ENCODE measurements at regions not wholly inside any gene's neighbourhood (a gene's known extent, or its start where the extent isn't known, plus 50 kb on each side); places are given as distances from the start of the nearest gene placed in this dataset.

- no peak for DNase-seq
Measured at GRCh38 chr7:34277016-34277802, 371.9 kb downstream of the BMPER start.

- DNase-seq, result no peak
Measured at GRCh38 chr7:34277803-34278199, 372.5 kb downstream of the BMPER start.

- no peak for DNase-seq
Measured at GRCh38 chr7:34281260-34281659, 375.9 kb downstream of the BMPER start.

GRCh38 chr7:34282271-34282670 is 375.7 kb upstream of the NPSR1 start:
- DNase-seq, result no peak

GRCh38 chr7:34296663-34297062 is 361.4 kb upstream of the NPSR1 start:
- DNase-seq, result no peak

DNA sequence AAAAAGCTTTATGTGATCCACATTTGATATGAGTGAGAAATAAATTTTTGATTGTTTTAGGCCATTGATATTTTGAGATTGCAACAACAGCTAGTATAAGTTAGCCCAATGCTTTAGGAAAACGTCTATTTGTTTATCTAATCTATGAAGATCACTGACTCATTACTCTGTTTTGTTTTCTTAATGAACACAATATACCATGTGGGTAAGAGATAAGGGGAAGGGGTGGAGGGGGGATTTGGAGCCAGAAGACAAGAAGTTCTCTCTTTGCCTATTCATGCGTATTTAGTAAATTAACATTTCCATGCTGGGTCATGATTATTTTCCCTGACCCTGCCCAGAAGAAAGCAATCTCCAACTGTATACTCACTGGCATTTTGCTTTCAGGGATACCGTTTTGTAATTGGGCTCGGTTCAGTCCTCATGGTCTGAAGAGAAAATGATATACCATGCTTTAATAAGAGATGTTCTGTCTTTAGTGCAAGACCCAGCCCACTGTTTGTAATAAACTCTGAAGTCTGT is 359.5 kb upstream of the NPSR1 start:
- DNase-seq, result no peak

GRCh38 chr7:34299066-34299465 is 359.0 kb upstream of the NPSR1 start:
- DNase-seq, result no peak

- no peak for DNase-seq
Measured at GRCh38 chr7:34307540-34307939, 350.5 kb upstream of the NPSR1 start.

DNA sequence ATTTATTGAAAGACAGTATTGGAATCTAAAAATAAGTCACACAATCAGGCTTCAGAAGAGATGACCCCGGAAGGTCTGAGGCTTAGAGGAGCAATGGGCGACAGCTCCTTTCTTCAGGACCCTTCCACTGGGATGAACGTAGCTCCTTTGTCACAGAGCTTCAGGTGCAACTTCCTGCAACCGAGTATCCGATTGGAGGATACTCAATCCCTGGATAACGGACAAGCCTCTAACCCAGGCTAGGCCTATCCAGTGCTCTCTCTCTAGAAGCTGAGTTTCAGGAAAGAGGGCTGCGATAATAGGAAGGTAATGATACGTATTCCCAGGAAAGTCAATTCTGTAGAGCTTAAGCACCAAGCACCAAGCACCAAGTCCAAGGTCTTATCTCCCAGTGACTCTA is 349.4 kb upstream of the NPSR1 start:
- DNase-seq, result no peak

DNA sequence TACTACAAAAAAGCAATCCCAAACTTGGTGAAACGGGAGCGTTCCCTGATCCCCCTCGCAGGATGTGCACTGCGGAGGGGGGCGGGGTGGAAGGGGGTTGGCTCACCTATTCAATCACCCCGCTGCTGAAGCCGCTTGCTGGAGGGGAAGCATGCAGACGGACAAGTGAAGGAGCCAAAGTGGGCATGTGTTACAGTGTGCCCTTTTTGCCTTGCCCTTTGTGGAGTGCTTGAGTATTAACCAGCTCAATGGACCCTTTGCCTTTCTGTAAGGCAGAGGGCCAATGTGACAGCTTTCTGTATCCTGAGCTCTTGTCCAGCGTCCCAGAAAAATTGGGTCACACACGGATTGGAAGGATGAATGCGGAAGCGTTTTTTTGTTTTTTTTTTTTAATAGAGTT is 348.9 kb upstream of the NPSR1 start:
- no peak for DNase-seq

DNA sequence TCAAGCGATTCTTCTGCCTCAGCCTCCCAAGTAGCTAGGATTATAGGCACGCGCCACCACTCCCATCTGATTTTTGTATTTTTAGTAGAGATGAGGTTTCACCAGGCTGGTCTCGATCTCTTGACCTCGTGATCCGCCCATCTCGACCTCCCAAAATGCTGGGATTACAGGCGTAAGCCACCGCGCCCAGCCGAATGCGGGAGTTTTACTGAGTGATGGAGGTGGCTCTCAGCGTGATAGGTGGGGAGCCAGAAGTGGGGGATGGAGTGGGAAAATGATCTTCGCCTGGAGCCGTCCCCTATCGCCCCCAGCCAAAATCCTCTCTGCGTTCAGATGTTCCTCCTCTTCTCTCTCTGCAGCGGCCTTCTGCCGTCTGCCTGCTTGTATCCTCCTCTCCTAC is 348.4 kb upstream of the NPSR1 start:
- no peak for DNase-seq

- no peak for DNase-seq
Measured at GRCh38 chr7:34311591-34311990, 346.4 kb upstream of the NPSR1 start.

DNA sequence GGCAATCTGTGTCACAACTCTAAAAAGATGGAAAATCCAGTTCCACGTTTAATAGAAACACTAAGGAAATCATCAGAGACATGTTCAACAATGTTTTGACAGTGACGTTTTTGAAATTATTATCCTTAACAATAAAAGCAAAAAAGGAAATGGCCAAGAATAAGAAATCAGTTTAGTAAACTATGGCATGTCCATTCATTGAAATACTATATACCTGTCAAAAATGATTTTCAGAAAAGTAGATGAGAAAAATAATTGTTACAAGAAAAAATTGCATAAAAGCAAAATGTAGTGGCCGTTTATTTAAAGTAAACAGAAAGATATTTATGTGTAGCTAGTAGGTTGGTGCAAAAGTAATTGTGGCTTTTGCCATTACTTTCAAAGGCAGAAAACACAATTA is 345.4 kb upstream of the NPSR1 start:
- no peak for DNase-seq

DNA sequence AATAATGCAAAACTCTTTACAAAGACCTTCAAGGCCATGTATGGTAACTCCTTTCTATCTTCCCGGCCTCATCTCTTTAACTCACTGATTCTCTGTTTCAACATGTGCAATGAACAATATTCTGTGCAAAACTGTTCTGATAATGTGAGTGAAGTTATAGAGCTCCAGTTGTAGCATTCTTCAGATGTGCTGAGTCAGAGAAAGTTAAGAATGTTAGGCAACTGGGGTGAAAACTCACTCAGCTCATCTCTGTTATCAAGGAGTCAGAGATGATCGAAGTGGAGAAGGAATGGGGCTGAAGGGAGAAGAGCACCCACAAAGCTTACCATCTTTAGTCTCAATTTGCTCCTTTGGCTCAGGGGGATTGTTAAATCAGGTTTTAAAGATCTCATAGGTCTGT is 344.7 kb upstream of the NPSR1 start:
- no peak for DNase-seq

- DNase-seq, result no peak
Measured at GRCh38 chr7:34315032-34315431, 343.0 kb upstream of the NPSR1 start.

DNA sequence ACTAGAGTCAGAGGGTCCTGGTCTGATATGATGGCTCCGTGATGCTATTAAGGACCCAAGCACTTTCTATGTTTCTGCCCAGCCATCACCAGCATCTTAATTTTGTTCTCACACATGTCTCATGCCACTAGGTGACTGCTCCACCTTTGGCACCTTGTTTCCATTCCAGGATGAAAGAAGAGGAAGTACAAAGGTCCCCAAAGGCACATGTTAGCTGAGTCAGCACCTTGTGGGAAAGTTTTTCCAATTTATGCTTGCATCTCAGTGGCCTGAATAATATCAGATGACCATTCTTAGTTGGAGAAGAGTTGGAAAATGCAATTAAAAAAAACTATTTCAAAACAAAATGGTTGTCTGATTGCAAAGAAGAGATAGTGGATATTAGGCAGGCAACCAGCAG is 341.0 kb upstream of the NPSR1 start:
- no peak for DNase-seq

DNA sequence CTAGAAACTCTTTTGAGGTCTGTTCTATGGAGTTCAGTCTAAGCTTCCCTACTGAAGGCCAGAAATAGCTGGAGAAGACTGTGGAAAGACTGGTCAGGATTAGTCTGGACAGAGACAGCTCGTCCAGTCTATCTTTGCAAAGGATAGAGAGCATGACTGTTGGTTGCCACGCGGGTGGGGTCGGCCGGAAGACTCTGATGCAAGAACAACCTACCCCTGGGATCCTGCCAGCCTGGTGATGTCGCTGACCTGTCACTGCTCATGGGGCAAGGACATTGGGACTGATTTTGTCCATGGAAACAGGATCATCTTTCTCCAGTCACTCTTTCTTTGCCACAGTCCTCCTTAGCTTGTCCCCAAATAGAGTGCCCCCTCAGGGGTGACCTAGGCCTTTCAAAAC is 337.6 kb upstream of the NPSR1 start:
- DNase-seq, result no peak

GRCh38 chr7:34320926-34321661 is 336.9 kb upstream of the NPSR1 start:
- DNase-seq, result peak; percentile 9

DNA sequence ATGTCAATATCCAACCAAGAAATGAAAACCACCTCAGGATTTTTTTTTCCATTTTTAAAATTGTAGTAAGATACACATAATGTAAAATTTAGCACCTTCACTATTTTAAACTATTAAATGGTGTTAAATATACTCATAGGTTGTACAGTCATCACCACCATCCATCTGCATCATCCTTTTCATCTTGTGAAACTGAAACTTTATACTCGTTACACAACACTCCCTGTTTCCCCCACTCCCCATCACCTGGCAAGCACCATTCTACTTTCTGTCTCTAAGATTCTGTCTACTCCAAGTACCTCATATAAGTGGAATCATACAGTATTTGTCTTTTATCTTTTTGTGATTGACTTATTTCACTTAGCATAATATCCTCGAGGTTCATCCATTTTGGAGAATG is 335.2 kb upstream of the NPSR1 start:
- DNase-seq, result no peak

GRCh38 chr7:34327681-34328080 is 330.3 kb upstream of the NPSR1 start:
- DNase-seq, result no peak

DNA sequence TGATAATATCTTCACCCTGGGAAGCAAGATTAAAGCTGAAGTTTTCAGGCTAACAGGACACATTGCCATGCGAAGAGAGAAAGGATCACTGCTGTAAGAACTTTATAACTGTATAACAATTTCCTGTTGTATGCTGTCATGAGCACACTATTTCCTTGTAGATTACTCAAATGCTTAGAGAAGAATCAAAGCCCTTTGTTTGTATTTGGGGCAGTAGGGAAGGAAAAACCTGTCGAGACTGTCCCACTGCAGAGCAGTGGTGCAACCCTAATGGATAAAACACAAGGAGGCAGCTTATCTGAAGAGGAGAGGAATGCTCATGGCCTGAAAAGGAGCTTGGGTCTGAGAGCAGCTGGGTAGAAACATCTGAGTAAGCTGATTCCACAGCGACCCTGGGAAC is 327.7 kb upstream of the NPSR1 start:
- DNase-seq, result no peak

GRCh38 chr7:34331102-34331501 is 326.9 kb upstream of the NPSR1 start:
- no peak for DNase-seq

- DNase-seq, result no peak
Measured at GRCh38 chr7:34332006-34332405, 326.0 kb upstream of the NPSR1 start.

DNA sequence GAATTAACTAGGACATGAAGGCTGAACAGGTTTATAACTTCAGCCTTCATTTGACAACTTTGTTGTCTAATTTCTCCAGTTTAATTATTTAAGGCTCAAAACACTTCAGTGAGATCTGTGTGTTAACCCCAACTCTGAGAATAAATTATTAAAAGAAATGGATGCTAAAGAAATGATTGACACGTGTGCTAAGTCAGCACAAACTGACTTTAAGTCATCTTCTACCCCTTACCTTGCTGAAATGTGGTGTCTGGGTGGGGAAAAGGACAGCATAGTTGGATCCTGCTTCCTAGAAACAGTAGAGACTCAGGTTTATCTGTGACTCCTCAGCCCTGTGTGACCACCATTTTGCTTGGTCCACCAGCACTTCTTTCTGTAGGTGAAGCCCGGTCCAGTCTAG is 324.8 kb upstream of the NPSR1 start:
- DNase-seq, result no peak
